HFFc6 (cell line): ENCODE measurements at regions not wholly inside any gene's neighbourhood (a gene's known extent, or its start where the extent isn't known, plus 50 kb on each side); places are given as distances from the start of the nearest gene placed in this dataset.
"Not testable (repeated sequence)": the region's sequence is repeated elsewhere in the genome, so short reads cannot be mapped to it uniquely, and the experiment has no call there.

Experiments
- DNase-seq: peaks from one replicate; pipeline ENCODE4 v3.0.0-alpha.2; 2018
- H3K27ac Mint-ChIP-seq: 2 replicates; pipeline ENCODE4 v1.8.0; 2020; ENCODE audit warnings: mild to moderate bottlenecking, mixed read lengths
- H3K27me3 Mint-ChIP-seq: 2 replicates; pipeline ENCODE4 v1.8.0; 2021; ENCODE audit warnings: mild to moderate bottlenecking, moderate library complexity, mixed read lengths; ENCODE audit not compliant: insufficient read depth
- H3K36me3 Mint-ChIP-seq: 2 replicates; pipeline ENCODE4 v1.8.0; 2021; ENCODE audit warnings: low read depth, mixed read lengths
- H3K4me1 Mint-ChIP-seq: 2 replicates; pipeline ENCODE4 v1.8.0; 2020; ENCODE audit warnings: low read depth, mixed read lengths
- H3K4me3 Mint-ChIP-seq: 2 replicates; pipeline ENCODE4 v1.8.0; 2020; ENCODE audit warnings: mild to moderate bottlenecking, moderate library complexity, mixed read lengths
- H3K9me3 Mint-ChIP-seq: 2 replicates; pipeline ENCODE4 v1.8.0; 2020; ENCODE audit warnings: mild to moderate bottlenecking, mixed read lengths
- CTCF ChIP-seq: fragments of 200-600 bp; sonication (generic); IDR thresholded peaks from 2 replicates; pipeline ENCODE4 v1.5.0; 2021; ENCODE audit warnings: antibody characterized with exemption, mild to moderate bottlenecking

- H3K4me3 Mint-ChIP-seq, result no peak overlapping the region
- no peak for DNase-seq
- no peak overlapping the region for H3K27ac Mint-ChIP-seq
- H3K36me3 Mint-ChIP-seq, result no peaks in the 10 kb centered on the region
- H3K4me1 Mint-ChIP-seq, result no peaks in the 10 kb centered on the region
- peaks cover 8% of the 10 kb centered on the region for H3K9me3 Mint-ChIP-seq
- H3K27me3 Mint-ChIP-seq, result no peaks in the 10 kb centered on the region
- TF ChIP-seq CTCF, result no peak
Observed at GRCh38 chr3:180762866-180763265, 83.6 kb upstream of the CCDC39 start.

GRCh38 chr3:180764481-180764880 lies 85.2 kb upstream of the CCDC39 start:
- H3K4me1 Mint-ChIP-seq, result no peaks in the 10 kb centered on the region
- DNase-seq, result no peak
- H3K27ac Mint-ChIP-seq, result no peak overlapping the region
- H3K27me3 Mint-ChIP-seq, result no peaks in the 10 kb centered on the region
- TF ChIP-seq CTCF, result no peak
- no peaks in the 10 kb centered on the region for H3K36me3 Mint-ChIP-seq
- peaks cover 8% of the 10 kb centered on the region for H3K9me3 Mint-ChIP-seq
- H3K4me3 Mint-ChIP-seq, result no peak overlapping the region

DNA sequence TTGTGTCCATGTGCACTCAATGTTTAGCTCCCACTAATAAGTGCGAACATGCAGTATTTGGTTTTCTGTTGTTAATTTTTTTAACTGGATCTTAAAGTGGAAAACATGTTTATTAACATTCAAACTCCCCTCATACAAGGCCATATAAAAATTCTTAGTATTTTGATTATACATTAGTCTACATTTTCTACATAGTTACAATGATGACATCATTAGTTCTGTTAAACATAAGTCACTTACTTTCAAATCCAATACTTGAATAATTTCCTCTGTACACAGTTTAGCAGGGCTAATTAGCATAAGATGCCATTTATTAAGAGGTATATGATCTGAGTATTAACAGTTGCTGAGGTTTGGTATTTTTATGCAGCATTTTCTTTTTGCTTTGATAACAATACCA lies 91.3 kb upstream of the CCDC39 start:
- Mint-ChIP-seq H3K4me3 (no peak overlapping the region), H3K9me3 (peaks cover 24% of the 10 kb centered on the region), H3K36me3 (no peaks in the 10 kb centered on the region), H3K27me3 (no peaks in the 10 kb centered on the region), H3K27ac (no peak overlapping the region), H3K4me1 (no peaks in the 10 kb centered on the region)
- TF ChIP-seq CTCF, result no peak
- DNase-seq, result no peak

DNA sequence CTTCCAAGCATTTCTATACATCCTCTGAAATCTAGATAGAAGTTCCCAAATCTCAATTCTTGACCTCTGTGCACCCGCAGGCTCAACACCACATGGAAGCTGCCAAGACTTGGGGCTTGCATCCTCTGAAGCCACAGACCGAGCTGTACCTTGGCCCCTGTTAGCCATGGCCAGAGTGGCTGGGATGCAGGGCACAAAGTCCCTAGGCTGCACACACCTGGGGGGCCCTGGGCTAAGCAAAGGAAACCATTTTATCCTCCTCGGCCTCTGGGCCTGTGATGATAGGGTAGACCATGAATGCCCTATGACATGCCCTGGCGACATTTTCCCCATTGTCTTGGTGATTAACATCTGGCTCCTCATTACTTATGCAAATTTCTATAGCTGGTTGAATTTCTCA lies 97.1 kb upstream of the CCDC39 start:
- Mint-ChIP-seq H3K27me3 (no peaks in the 10 kb centered on the region), H3K9me3 (peaks cover 58% of the 10 kb centered on the region), H3K27ac (no peak overlapping the region), H3K4me1 (no peaks in the 10 kb centered on the region), H3K4me3 (no peak overlapping the region), H3K36me3 (peaks cover 6% of the 10 kb centered on the region; the same call in 1 of the 2 replicates)
- no peak for DNase-seq
- no peak for TF ChIP-seq CTCF

- H3K36me3 Mint-ChIP-seq, result peaks cover 6% of the 10 kb centered on the region; the same call in 1 of the 2 replicates
- no peaks in the 10 kb centered on the region for H3K4me1 Mint-ChIP-seq
- H3K27me3 Mint-ChIP-seq, result peaks cover 1% of the 10 kb centered on the region; the same call in 1 of the 2 replicates
- H3K4me3 Mint-ChIP-seq, result no peak overlapping the region
- no peak for TF ChIP-seq CTCF
- peaks cover 26% of the 10 kb centered on the region for H3K9me3 Mint-ChIP-seq
- no peak for DNase-seq
- no peak overlapping the region for H3K27ac Mint-ChIP-seq
Observed at GRCh38 chr3:180782195-180782984, 103.1 kb upstream of the CCDC39 start.

DNA sequence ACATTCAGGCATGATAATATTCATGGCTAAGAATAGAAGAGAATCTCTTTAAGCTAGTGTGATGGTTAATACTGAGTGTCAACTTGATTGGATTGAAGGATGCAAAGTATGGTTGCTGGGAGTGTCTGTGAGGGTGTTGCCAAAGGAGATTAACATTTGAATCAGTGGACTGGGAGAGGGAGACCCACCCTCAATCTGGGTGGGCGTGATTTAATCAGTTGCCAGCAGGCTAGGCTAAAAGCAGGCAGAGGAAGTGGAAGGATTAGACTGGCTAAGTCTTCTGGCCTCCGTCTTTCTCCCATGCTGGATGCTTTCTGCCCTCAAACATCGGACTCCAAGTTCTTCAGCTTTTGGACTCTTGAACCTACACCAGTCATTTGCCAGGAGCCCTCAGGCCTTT lies 106.9 kb upstream of the CCDC39 start:
- not testable (repeated sequence) for DNase-seq, H3K4me3 Mint-ChIP-seq, H3K4me1 Mint-ChIP-seq, H3K36me3 Mint-ChIP-seq, H3K9me3 Mint-ChIP-seq, H3K27me3 Mint-ChIP-seq, H3K27ac Mint-ChIP-seq
